SK-MEL-5 (cell line): ENCODE measurements at regions not wholly inside any gene's neighbourhood (a gene's known extent, or its start where the extent isn't known, plus 50 kb on each side); places are given as distances from the start of the nearest gene placed in this dataset.
"Not testable (repeated sequence)": the region's sequence is repeated elsewhere in the genome, so short reads cannot be mapped to it uniquely, and the experiment has no call there.

Experiments
- DNase-seq: peaks from one replicate; pipeline ENCODE4 v3.0.0-alpha.2; 2016; ENCODE audit warnings: low read depth, low spot score
- in situ Hi-C: cut with HindIII; loops from 2 replicates; pipeline ENCODE4 v1.10.0; 2016; ENCODE audit warnings: low sequenced_read_pairs, high pct_unique_total_duplicates, low pct_unique_long_range_greater_than_20kb

- in situ Hi-C loops: no loop called here
- no peak for DNase-seq
Observed at GRCh38 chr7:52670608-52671225, 364.7 kb upstream of the POM121L12 start.

- DNase-seq: no peak
- in situ Hi-C loops: no loop called here
Observed at GRCh38 chr7:52669031-52669430, 366.4 kb upstream of the POM121L12 start.

GRCh38 chr7:52668435-52668834 lies 367.0 kb upstream of the POM121L12 start:
- in situ Hi-C loops: no loop called here
- DNase-seq: no peak

- no peak for DNase-seq
- in situ Hi-C loops: no loop called here
Observed at GRCh38 chr7:52659178-52659577, 376.3 kb upstream of the POM121L12 start.

- no peak for DNase-seq
- in situ Hi-C loops: no loop called here
Observed at GRCh38 chr7:52656098-52656497, 379.3 kb upstream of the POM121L12 start.

- DNase-seq: no peak
- in situ Hi-C loops: no loop called here
Observed at GRCh38 chr7:52652621-52653020, 382.8 kb upstream of the POM121L12 start.

- no peak for DNase-seq
- in situ Hi-C loops: no loop called here
Observed at GRCh38 chr7:52648872-52649271, 386.6 kb upstream of the POM121L12 start.

- no peak for DNase-seq
- in situ Hi-C loops: no loop called here
Observed at GRCh38 chr7:52647046-52647445, 388.4 kb upstream of the POM121L12 start.

GRCh38 chr7:52639981-52640380 lies 395.5 kb upstream of the POM121L12 start:
- no peak for DNase-seq
- in situ Hi-C loops: no loop called here

- in situ Hi-C loops: no loop called here
- DNase-seq: no peak
Observed at GRCh38 chr7:52639126-52639525, 396.3 kb upstream of the POM121L12 start.

- in situ Hi-C loops: no loop called here
- DNase-seq: no peak
Observed at GRCh38 chr7:52635021-52635420, 400.4 kb upstream of the POM121L12 start.

- no peak for DNase-seq
- in situ Hi-C loops: no loop called here
Observed at GRCh38 chr7:52620849-52621248, 414.6 kb upstream of the POM121L12 start.

- DNase-seq: no peak
- in situ Hi-C loops: no loop called here
Observed at GRCh38 chr7:52616552-52616951, 418.9 kb upstream of the POM121L12 start.

- DNase-seq: no peak
- in situ Hi-C loops: no loop called here
Observed at GRCh38 chr7:52615021-52615695, 420.3 kb upstream of the POM121L12 start.

GRCh38 chr7:52609511-52609910 lies 425.9 kb upstream of the POM121L12 start:
- in situ Hi-C loops: no loop called here
- no peak for DNase-seq

GRCh38 chr7:52592698-52593097 lies 442.7 kb upstream of the POM121L12 start:
- in situ Hi-C loops: no loop called here
- DNase-seq: no peak

GRCh38 chr7:52586704-52587103 lies 448.7 kb upstream of the POM121L12 start:
- in situ Hi-C loops: no loop called here

GRCh38 chr7:52584041-52584440 lies 451.4 kb upstream of the POM121L12 start:
- in situ Hi-C loops: no loop called here
- DNase-seq: no peak

More at GRCh38 chr7:52586704-52587103, 448.7 kb upstream of the POM121L12 start:
- DNase-seq: no peak

GRCh38 chr7:52573141-52573540 lies 462.3 kb upstream of the POM121L12 start:
- in situ Hi-C loops, DNase-seq: not testable (repeated sequence)
